ENCODE measurements at regions not wholly inside any gene's neighbourhood (a gene's known extent, or its start where the extent isn't known, plus 50 kb on each side); places are given as distances from the start of the nearest gene placed in this dataset.

- H3K27me3 ChIP-seq (ENCODE audit: control insufficient read depth, insufficient read depth, low read length): peaks cover 3% of the 10 kb centered on the region
- FAIRE-seq (no peak), DNase-seq (ENCODE audit: low read depth) (no peak)
- no peaks in the 10 kb centered on the region for H3K36me3 ChIP-seq (ENCODE audit: control insufficient read depth, insufficient read depth, low read length)
- TF ChIP-seq, protein P1, sequence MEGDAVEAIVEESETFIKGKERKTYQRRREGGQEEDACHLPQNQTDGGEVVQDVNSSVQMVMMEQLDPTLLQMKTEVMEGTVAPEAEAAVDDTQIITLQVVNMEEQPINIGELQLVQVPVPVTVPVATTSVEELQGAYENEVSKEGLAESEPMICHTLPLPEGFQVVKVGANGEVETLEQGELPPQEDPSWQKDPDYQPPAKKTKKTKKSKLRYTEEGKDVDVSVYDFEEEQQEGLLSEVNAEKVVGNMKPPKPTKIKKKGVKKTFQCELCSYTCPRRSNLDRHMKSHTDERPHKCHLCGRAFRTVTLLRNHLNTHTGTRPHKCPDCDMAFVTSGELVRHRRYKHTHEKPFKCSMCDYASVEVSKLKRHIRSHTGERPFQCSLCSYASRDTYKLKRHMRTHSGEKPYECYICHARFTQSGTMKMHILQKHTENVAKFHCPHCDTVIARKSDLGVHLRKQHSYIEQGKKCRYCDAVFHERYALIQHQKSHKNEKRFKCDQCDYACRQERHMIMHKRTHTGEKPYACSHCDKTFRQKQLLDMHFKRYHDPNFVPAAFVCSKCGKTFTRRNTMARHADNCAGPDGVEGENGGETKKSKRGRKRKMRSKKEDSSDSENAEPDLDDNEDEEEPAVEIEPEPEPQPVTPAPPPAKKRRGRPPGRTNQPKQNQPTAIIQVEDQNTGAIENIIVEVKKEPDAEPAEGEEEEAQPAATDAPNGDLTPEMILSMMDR (IDR thresholded peaks at IDR 0.05; ENCODE audit: insufficient read depth, low read length, severe bottlenecking): no peak
- H3K4me3 ChIP-seq (ENCODE audit: low read depth, low read length): no peak overlapping the region
These were observed 619.5 kb upstream of the CDH5 start for GRCh38 chr16:65746941-65747340.

- Histone ChIP-seq H3K36me3 (ENCODE audit: control insufficient read depth, insufficient read depth, low read length) (no peaks in the 10 kb centered on the region), H3K4me3 (ENCODE audit: low read depth, low read length) (no peak overlapping the region), H3K27me3 (ENCODE audit: control insufficient read depth, insufficient read depth, low read length) (no peaks in the 10 kb centered on the region)
- no peak for DNase-seq (ENCODE audit: low read depth)
- TF ChIP-seq, protein P1 (IDR thresholded peaks at IDR 0.05; ENCODE audit: insufficient read depth, low read length, severe bottlenecking): no peak
- no peak for FAIRE-seq
These were observed 621.2 kb upstream of the CDH5 start for GRCh38 chr16:65745201-65745708.

DNA sequence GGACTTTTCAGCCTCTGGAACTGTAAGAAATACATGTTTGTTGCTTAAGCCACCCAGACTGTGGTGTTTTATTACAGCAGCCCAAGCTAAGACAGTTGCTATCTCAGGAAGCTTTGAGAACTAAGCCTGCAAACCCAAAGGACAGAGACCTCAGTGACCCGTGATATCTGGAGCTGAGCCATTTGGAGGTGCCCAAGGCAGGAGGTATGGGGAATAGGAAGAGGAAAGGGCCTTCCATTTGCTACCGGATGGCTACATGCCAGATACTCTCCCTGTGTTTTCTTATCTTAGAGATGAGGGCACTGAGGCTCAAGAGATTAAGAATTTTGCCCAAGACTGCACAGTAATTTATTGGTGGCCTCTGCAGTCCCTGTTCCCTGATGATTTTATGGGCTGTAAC lies 622.1 kb upstream of the CDH5 start:
- Histone ChIP-seq H3K36me3 (ENCODE audit: control insufficient read depth, insufficient read depth, low read length) (no peaks in the 10 kb centered on the region), H3K27me3 (ENCODE audit: control insufficient read depth, insufficient read depth, low read length) (no peaks in the 10 kb centered on the region), H3K4me3 (ENCODE audit: low read depth, low read length) (no peak overlapping the region)
- no peak for FAIRE-seq
- TF ChIP-seq, protein P1 (IDR thresholded peaks at IDR 0.05; ENCODE audit: insufficient read depth, low read length, severe bottlenecking): no peak
- no peak for DNase-seq (ENCODE audit: low read depth)

DNA sequence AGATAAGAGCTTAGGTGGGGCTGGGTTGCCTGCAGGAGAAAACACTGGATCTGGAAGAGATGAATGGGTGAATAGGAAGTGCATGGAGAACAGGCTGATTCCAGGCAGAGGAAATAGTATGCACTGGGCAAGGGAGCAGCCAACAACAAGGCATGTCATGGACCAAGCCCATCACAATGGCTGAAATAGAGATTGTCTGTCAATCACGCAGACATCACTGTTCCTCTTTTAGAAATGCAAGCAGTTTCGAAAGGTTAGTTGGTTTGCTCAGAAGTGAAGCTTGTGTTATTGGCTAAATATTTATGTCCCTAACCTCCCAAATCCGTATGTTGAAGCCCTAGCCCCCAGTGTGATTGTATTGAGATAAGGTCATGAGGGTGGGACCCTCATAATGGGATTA lies 621.7 kb upstream of the CDH11 start:
- TF ChIP-seq, protein P1 (IDR thresholded peaks at IDR 0.05; ENCODE audit: insufficient read depth, low read length, severe bottlenecking): no peak
- no peak overlapping the region for H3K4me3 ChIP-seq (ENCODE audit: low read depth, low read length)
- FAIRE-seq (no peak), DNase-seq (ENCODE audit: low read depth) (no peak)
- no peaks in the 10 kb centered on the region for H3K36me3 ChIP-seq (ENCODE audit: control insufficient read depth, insufficient read depth, low read length)
- H3K27me3 ChIP-seq (ENCODE audit: control insufficient read depth, insufficient read depth, low read length): no peaks in the 10 kb centered on the region

DNA sequence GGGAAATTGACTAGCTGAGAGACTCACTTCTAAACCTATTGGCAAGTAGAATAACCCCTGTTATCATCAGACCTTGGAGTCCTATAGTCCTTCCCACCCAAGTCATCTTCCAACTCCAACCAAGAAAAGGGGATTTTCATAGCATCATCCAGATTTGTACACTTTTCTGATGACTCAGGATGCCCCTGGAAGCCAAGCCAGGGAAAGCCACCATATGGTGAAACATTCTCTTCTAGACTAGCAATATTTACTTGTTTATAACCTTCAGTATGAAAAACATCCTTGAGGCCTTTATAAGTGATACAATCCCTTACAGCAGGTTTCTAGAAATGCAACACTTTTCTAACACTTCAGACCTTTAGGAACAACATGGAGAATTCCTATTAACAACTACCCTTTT lies 618.8 kb upstream of the CDH11 start:
- no peaks in the 10 kb centered on the region for H3K36me3 ChIP-seq (ENCODE audit: control insufficient read depth, insufficient read depth, low read length)
- H3K4me3 ChIP-seq (ENCODE audit: low read depth, low read length): no peak overlapping the region
- no peak for FAIRE-seq
- DNase-seq (ENCODE audit: low read depth): no peak
- TF ChIP-seq, protein P1 (IDR thresholded peaks at IDR 0.05; ENCODE audit: insufficient read depth, low read length, severe bottlenecking): no peak
- H3K27me3 ChIP-seq (ENCODE audit: control insufficient read depth, insufficient read depth, low read length): no peaks in the 10 kb centered on the region

GRCh38 chr16:65739518-65739917 lies 617.7 kb upstream of the CDH11 start:
- DNase-seq (ENCODE audit: low read depth): no peak
- TF ChIP-seq, protein P1 (IDR thresholded peaks at IDR 0.05; ENCODE audit: insufficient read depth, low read length, severe bottlenecking): no peak
- FAIRE-seq: peak; percentile 47
- Histone ChIP-seq H3K27me3 (ENCODE audit: control insufficient read depth, insufficient read depth, low read length) (no peaks in the 10 kb centered on the region), H3K36me3 (ENCODE audit: control insufficient read depth, insufficient read depth, low read length) (no peaks in the 10 kb centered on the region), H3K4me3 (ENCODE audit: low read depth, low read length) (no peak overlapping the region)

All from bronchial epithelial cell (primary cell).